ENCODE measurements at regions not wholly inside any gene's neighbourhood (a gene's known extent, or its start where the extent isn't known, plus 50 kb on each side); places are given as distances from the start of the nearest gene placed in this dataset.

DNA sequence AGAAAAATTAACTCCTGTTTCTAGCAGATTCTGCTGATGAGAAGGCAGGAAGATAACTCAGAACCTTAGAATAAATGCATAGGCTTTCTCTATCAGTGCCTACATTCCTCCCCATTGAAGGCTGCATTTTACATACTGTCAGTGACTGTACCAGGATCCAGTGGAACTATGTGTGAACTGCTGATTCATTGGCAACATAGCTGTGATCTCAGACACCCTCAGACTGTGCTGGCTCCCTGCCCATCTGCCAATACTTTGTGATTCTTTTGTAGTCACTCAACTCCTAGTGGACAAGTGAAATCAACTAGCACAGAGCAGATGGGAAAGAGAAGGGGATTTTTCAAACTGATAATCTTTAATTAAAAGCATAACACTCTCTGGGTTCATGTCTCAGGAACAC lies 375.8 kb downstream of the MDFIC start:
- TF ChIP-seq, protein P1, sequence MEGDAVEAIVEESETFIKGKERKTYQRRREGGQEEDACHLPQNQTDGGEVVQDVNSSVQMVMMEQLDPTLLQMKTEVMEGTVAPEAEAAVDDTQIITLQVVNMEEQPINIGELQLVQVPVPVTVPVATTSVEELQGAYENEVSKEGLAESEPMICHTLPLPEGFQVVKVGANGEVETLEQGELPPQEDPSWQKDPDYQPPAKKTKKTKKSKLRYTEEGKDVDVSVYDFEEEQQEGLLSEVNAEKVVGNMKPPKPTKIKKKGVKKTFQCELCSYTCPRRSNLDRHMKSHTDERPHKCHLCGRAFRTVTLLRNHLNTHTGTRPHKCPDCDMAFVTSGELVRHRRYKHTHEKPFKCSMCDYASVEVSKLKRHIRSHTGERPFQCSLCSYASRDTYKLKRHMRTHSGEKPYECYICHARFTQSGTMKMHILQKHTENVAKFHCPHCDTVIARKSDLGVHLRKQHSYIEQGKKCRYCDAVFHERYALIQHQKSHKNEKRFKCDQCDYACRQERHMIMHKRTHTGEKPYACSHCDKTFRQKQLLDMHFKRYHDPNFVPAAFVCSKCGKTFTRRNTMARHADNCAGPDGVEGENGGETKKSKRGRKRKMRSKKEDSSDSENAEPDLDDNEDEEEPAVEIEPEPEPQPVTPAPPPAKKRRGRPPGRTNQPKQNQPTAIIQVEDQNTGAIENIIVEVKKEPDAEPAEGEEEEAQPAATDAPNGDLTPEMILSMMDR (IDR thresholded peaks at IDR 0.05; ENCODE audit: low read length), result no peak
- no peak for TF ChIP-seq EZH2 (IDR thresholded peaks at IDR 0.05; ENCODE audit: borderline replicate concordance, low read length)

All from OCI-LY1 (cell line).